ENCODE measurements at regions not wholly inside any gene's neighbourhood (a gene's known extent, or its start where the extent isn't known, plus 50 kb on each side); places are given as distances from the start of the nearest gene placed in this dataset.

DNA sequence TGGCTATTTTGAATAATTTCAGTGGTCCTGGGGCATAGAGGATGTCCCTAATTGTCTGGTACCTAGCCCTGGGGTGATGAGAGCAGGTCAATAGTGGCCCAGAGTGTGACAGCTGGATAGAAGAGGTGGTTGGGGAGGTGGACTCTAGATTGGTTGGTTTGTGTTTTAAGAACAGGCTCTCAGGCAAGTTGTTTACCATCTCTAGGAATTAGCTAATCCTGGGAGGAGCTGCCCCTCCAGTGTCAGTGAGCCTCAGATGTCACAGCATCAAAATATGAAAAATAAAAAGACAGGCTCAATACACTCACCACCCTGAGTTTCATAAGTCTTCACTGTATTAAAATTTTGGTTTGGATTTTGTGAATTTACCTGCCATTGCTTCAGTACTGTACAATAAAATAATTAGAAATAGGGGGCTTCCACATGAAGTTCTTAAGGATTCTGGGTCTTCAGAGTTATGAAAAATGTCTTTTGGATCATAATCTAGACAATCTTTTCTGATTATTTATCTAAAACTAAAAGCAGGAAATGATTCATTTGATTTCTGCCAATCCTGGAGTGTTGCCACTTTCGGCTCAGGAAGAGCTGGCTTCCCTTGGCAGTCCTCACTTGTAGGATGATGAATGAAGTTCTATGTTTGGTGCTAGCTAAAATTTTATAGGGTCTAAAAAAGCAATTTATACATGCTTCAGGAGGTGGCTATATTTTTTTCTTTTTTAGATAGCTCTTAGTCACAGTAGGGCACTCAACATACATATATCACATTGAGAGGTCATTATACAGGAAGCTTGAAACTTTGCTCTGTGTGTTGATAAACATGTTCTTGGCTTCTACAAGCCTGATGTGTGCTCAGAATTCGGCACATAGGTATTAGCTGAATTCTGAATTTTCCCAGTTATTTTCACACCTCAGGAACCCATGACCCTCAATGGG, 395.1 kb downstream of the RAB28 start:
- intact Hi-C loops (cut with micrococcal nuclease; ENCODE audit: unreplicated experiment): no loop called here
- H3K79me2 ChIP-seq (ENCODE audit: low read depth): no peaks in the 10 kb centered on the region
- H3K27me3 ChIP-seq (ENCODE audit: insufficient read depth, low read depth): no peaks in the 10 kb centered on the region
- POLR2A ChIA-PET (ENCODE audit: unreplicated experiment): no interaction called here
- H3K4me2 ChIP-seq: no peak overlapping the region
- no peaks in the 10 kb centered on the region for H3K9me2 ChIP-seq (ENCODE audit: insufficient read depth)
- CTCF ChIA-PET: no interaction called here
- no peaks in the 10 kb centered on the region for H3K4me1 ChIP-seq (replicated peaks; ENCODE audit: insufficient read depth)
- no peaks in the 10 kb centered on the region for H4K20me1 ChIP-seq (ENCODE audit: insufficient read depth)
- no peak for DNase-seq
- no peak overlapping the region for H3K27ac ChIP-seq
- no peaks in the 10 kb centered on the region for H3F3A ChIP-seq (ENCODE audit: insufficient read depth, low read depth)
- H2AFZ ChIP-seq: no peak overlapping the region
- TF ChIP-seq EZH2 (IDR thresholded peaks at IDR 0.05; ENCODE audit: low read depth): no peak
- TF ChIP-seq, protein P1, sequence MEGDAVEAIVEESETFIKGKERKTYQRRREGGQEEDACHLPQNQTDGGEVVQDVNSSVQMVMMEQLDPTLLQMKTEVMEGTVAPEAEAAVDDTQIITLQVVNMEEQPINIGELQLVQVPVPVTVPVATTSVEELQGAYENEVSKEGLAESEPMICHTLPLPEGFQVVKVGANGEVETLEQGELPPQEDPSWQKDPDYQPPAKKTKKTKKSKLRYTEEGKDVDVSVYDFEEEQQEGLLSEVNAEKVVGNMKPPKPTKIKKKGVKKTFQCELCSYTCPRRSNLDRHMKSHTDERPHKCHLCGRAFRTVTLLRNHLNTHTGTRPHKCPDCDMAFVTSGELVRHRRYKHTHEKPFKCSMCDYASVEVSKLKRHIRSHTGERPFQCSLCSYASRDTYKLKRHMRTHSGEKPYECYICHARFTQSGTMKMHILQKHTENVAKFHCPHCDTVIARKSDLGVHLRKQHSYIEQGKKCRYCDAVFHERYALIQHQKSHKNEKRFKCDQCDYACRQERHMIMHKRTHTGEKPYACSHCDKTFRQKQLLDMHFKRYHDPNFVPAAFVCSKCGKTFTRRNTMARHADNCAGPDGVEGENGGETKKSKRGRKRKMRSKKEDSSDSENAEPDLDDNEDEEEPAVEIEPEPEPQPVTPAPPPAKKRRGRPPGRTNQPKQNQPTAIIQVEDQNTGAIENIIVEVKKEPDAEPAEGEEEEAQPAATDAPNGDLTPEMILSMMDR (conservative IDR thresholded peaks at IDR 0.05): no peak
- H3K9me3 ChIP-seq (ENCODE audit: insufficient read depth, low read depth): no peaks in the 10 kb centered on the region
- no peak overlapping the region for H3K4me3 ChIP-seq
- no TSS peak for BruUV-seq (replicated peaks)
- H3K36me3 ChIP-seq (ENCODE audit: low read depth): no peaks in the 10 kb centered on the region

DNA sequence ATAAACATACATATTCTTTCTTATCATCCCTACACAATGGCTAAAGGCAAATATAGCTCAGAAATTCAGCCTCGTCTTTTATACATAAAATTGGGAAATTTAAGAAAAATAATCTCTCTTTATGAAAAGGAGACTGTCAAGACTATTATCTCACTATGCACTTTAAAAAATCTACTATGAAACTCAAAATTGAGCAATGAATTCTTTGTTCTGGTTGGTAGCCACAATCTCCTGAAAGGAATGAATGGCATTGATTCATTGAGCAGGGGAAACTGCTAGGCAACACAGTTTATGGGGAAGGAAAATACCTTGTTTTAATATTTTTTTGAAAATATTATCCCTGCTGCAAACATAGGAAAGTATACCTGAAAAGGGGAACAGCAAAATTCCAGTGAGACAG, 397.1 kb downstream of the RAB28 start:
- intact Hi-C loops (cut with micrococcal nuclease; ENCODE audit: unreplicated experiment): no loop called here
- Histone ChIP-seq H3K4me1 (replicated peaks; ENCODE audit: insufficient read depth) (no peaks in the 10 kb centered on the region), H3K9me3 (ENCODE audit: insufficient read depth, low read depth) (no peaks in the 10 kb centered on the region), H3K4me2 (no peak overlapping the region), H3K27ac (no peak overlapping the region), H3K27me3 (ENCODE audit: insufficient read depth, low read depth) (no peaks in the 10 kb centered on the region), H4K20me1 (ENCODE audit: insufficient read depth) (no peaks in the 10 kb centered on the region), H3K79me2 (ENCODE audit: low read depth) (no peaks in the 10 kb centered on the region), H3F3A (ENCODE audit: insufficient read depth, low read depth) (no peaks in the 10 kb centered on the region), H3K4me3 (no peak overlapping the region), H2AFZ (no peak overlapping the region), H3K36me3 (ENCODE audit: low read depth) (no peaks in the 10 kb centered on the region), H3K9me2 (ENCODE audit: insufficient read depth) (no peaks in the 10 kb centered on the region)
- CTCF ChIA-PET: no interaction called here
- BruUV-seq (replicated peaks): no TSS peak
- POLR2A ChIA-PET (ENCODE audit: unreplicated experiment): no interaction called here
- TF ChIP-seq EZH2 (IDR thresholded peaks at IDR 0.05; ENCODE audit: low read depth): no peak
- TF ChIP-seq, protein P1 (conservative IDR thresholded peaks at IDR 0.05): no peak
- no peak for DNase-seq

DNA sequence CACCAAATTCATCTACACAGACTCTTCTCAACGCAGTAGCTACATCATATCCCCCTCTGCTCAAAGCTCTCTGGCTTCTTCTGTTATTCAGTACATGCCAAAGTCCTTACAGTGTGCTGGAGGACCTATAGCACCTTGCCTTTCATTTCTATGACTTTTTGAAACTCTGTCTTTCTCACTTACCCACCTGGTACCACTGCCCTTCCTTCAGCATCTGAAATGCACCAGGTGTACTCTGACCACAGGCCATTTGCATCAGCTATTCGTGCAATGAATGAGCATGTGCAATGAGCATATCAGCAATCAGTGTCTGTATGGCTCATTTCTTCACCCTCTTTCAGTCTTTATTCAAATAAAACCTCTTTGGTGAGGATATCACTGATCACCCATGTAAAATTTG, 399.9 kb downstream of the RAB28 start:
- H3K4me3 ChIP-seq: no peak overlapping the region
- no peaks in the 10 kb centered on the region for H3K27me3 ChIP-seq (ENCODE audit: insufficient read depth, low read depth)
- no peaks in the 10 kb centered on the region for H4K20me1 ChIP-seq (ENCODE audit: insufficient read depth)
- ChIA-PET POLR2A (ENCODE audit: unreplicated experiment) (no interaction called here), CTCF (no interaction called here)
- H3K27ac ChIP-seq: no peak overlapping the region
- intact Hi-C loops (cut with micrococcal nuclease; ENCODE audit: unreplicated experiment): no loop called here
- no peak overlapping the region for H2AFZ ChIP-seq
- no peaks in the 10 kb centered on the region for H3K79me2 ChIP-seq (ENCODE audit: low read depth)
- DNase-seq: no peak
- no peak for TF ChIP-seq EZH2 (IDR thresholded peaks at IDR 0.05; ENCODE audit: low read depth)
- TF ChIP-seq, protein P1 (conservative IDR thresholded peaks at IDR 0.05): no peak
- H3K36me3 ChIP-seq (ENCODE audit: low read depth): no peaks in the 10 kb centered on the region
- no TSS peak for BruUV-seq (replicated peaks)
- no peaks in the 10 kb centered on the region for H3K4me1 ChIP-seq (replicated peaks; ENCODE audit: insufficient read depth)
- no peak overlapping the region for H3K4me2 ChIP-seq
- H3K9me2 ChIP-seq (ENCODE audit: insufficient read depth): no peaks in the 10 kb centered on the region
- no peaks in the 10 kb centered on the region for H3F3A ChIP-seq (ENCODE audit: insufficient read depth, low read depth)
- no peaks in the 10 kb centered on the region for H3K9me3 ChIP-seq (ENCODE audit: insufficient read depth, low read depth)

All from PC-9 (cell line).